ENCODE measurements at regions not wholly inside any gene's neighbourhood (a gene's known extent, or its start where the extent isn't known, plus 50 kb on each side); places are given as distances from the start of the nearest gene placed in this dataset.

DNA sequence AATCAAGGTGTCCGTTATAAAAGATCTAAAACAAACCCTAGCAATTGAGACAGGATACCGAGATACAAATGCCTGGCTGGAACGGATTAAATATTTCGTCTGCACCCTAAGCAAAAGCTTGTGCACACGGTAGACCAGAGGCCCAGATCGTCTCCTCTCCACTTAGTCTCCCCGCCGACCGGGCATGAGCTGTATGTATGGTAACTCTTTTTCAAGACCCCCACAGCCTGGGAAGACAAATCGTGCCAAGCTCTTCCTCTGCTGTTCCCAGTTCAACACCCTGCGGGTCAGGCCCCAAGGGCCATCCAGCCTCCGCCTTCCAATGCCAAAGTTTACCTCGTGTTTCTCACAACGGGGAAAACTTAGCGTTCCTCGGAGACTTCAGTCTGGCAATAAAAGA lies 285.7 kb upstream of the GALNT17 start:
- TF ChIP-seq, protein P1, sequence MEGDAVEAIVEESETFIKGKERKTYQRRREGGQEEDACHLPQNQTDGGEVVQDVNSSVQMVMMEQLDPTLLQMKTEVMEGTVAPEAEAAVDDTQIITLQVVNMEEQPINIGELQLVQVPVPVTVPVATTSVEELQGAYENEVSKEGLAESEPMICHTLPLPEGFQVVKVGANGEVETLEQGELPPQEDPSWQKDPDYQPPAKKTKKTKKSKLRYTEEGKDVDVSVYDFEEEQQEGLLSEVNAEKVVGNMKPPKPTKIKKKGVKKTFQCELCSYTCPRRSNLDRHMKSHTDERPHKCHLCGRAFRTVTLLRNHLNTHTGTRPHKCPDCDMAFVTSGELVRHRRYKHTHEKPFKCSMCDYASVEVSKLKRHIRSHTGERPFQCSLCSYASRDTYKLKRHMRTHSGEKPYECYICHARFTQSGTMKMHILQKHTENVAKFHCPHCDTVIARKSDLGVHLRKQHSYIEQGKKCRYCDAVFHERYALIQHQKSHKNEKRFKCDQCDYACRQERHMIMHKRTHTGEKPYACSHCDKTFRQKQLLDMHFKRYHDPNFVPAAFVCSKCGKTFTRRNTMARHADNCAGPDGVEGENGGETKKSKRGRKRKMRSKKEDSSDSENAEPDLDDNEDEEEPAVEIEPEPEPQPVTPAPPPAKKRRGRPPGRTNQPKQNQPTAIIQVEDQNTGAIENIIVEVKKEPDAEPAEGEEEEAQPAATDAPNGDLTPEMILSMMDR (IDR thresholded peaks at IDR 0.05; ENCODE audit: insufficient read depth, low read length, missing control alignments), result no peak
- CTCF ChIA-PET, result interaction anchor here (0.7 kb wide), 1 partner anchor 10 kb away, joined by 3 read pairs; no protein-coding TSS in a partner anchor
- POLR2A ChIA-PET, result no interaction called here
- H3K4me3 ChIP-seq (ENCODE audit: low read depth, low read length), result no peak overlapping the region
- DNase-seq (ENCODE audit: low read depth, low spot score), result no peak

DNA sequence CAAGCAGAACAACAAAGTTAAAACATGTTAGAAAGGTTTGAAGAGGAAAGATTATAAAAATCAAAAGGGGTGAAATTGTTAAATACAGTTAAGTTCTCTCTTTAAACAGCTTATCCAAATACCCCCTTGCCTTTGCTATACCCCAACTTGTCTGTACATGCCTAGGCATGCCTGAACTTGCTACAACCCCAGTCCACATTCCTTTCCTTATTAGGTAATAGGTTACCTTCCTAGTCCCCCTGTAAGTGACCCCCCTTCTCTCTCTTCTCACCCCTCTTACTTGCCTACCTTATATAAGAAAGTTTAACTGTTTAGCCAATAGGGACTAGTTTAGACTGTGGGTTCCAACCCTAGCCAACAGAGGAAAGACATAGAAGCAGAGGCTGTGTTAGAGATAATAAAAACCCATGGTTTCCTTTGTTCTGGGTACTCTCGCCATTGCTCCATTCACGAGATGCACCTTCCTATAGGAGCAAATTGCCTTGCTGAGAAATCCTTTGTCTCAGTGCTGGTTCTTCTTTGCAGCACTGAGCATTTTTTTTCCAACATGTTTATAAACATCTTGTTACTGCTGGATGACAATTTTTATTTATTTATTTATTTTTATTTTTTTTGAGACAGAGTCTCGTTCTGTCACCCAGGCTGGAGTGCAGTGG lies 282.2 kb upstream of the GALNT17 start:
- TF ChIP-seq, protein P1 (IDR thresholded peaks at IDR 0.05; ENCODE audit: insufficient read depth, low read length, missing control alignments), result no peak
- H3K4me3 ChIP-seq (ENCODE audit: low read depth, low read length), result no peak overlapping the region
- CTCF ChIA-PET, result interaction anchor here (2.1 to 9.2 kb wide), 4 partner anchors 8 to 886 kb away, joined by 7 to 185 read pairs (median 14); no protein-coding TSS in a partner anchor
- POLR2A ChIA-PET, result no interaction called here
- DNase-seq (ENCODE audit: low read depth, low spot score), result no peak

DNA sequence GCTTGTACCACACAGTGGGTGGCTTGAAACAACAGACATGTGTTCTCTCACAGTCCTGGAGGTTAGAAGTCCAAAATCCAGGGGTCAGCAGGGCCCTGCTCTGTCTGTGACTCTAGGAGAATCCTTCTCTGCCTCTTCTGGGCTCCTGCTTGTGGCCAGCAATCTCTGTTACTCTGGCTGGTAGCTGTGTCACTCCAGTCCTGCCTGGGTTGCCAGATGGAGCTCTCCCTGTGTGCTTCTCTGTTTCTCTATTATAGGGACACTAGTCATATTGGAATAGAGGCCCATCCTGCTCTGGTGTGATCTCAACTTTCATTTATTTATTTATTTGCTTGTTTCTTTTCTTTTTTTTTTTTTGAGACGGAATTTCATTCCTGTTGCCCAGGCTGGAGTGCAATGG lies 276.6 kb upstream of the GALNT17 start:
- DNase-seq (ENCODE audit: low read depth, low spot score), result no peak
- H3K4me3 ChIP-seq (ENCODE audit: low read depth, low read length), result no peak overlapping the region
- ChIA-PET POLR2A (no interaction called here), CTCF (interaction anchor here (1.1 to 9.2 kb wide), 4 partner anchors 25 to 886 kb away, joined by 3 to 185 read pairs (median 7); no protein-coding TSS in a partner anchor)
- TF ChIP-seq, protein P1 (IDR thresholded peaks at IDR 0.05; ENCODE audit: insufficient read depth, low read length, missing control alignments), result no peak

DNA sequence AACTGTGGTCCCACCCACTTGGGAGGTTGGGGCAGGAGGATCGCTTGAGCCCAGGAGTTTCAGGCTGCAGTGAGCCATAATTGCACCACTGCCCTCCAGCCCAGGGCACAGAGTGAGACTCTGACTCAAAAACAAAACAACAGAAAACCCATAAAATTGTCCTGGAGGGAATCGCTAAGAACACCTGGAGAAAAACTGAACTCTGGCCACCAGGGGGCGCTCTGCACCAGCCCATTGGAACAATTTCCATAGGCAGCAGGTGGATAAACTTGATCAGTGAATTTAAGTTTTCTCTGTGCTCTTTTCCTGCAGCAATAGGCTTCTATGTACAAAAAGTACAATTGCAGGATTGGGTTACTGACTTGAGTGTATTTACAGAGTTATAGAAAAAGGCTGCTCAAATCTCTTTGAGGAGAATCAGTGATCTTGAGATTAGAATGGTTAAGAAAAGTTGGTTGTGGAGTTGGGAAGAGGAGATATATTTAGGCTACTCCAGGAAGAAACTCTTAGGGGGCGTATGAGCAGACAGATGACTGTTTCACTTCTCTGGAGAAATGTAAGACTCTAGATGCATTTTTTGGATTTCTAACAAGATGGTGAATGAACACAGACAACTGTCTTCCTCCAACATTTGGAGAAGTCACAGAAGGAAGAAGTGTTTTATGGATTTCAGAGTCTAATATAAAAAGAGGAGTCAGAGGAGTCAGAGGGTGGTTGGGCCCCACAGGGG lies 274.9 kb upstream of the GALNT17 start:
- H3K4me3 ChIP-seq (ENCODE audit: low read depth, low read length), result no peak overlapping the region
- ChIA-PET POLR2A (no interaction called here), CTCF (interaction anchor here (1.3 to 9.2 kb wide), 6 partner anchors 8 to 884 kb away, joined by 4 to 185 read pairs (median 6); no protein-coding TSS in a partner anchor)
- peak; percentile 5 for DNase-seq (ENCODE audit: low read depth, low spot score)
- TF ChIP-seq, protein P1 (IDR thresholded peaks at IDR 0.05; ENCODE audit: insufficient read depth, low read length, missing control alignments), result peak; percentile 78

DNA sequence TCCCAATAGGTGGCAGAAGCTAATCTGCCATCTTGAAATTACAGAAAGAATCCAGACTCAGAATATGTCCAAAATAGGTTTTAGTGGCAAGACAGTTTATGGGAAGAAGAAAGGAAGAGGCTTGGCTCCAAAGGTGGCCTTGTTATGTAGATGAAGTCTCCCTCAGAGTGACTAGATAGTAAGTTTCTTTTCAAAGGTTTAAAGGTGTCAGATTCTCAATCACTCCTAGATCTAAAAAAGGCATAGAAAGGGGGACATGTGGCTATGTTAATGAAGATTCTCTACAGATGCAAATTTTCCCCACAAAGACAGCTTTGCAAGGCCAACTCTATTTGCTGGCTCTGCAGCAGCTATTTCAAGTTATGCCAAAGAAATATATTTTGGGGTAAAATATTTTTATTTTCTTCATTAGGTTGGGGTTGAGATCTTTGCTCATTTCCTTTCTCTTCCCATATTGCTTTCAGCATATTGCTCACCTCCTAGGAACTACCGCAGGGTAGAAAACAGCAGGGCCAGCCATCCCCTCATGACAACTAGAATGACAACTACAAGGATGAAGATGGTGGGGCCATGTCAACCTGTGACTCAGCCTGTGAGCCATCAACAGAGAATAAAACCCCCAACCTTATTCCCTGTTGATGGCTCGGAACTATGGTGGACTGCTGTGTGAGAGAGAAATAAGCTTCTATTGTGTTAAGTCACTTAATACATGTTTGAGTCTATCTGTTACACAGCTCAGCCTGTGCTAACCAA lies 274.0 kb upstream of the GALNT17 start:
- ChIA-PET CTCF (interaction anchor here (1.0 to 9.2 kb wide), 7 partner anchors 9 to 883 kb away, joined by 3 to 185 read pairs (median 4); no protein-coding TSS in a partner anchor), POLR2A (no interaction called here)
- TF ChIP-seq, protein P1 (IDR thresholded peaks at IDR 0.05; ENCODE audit: insufficient read depth, low read length, missing control alignments), result no peak
- H3K4me3 ChIP-seq (ENCODE audit: low read depth, low read length), result no peak overlapping the region
- DNase-seq (ENCODE audit: low read depth, low spot score), result no peak
